K562 (cell line): ENCODE measurements at regions not wholly inside any gene's neighbourhood (a gene's known extent, or its start where the extent isn't known, plus 50 kb on each side); places are given as distances from the start of the nearest gene placed in this dataset.

Experiments
- ATAC-seq: fragments of 200-7000 bp; cut with Tn5 transposase; 3 replicates; pipeline ENCODE4 v1.9.1; 2020; ENCODE audit warnings: moderate library complexity
- BruUV-seq: library from RNA; stranded (reverse); fragments of 400-500 nt; replicated peaks from 2 replicates; lab custom pipeline; 2021; lab: Mats Ljungman, UMichigan
- CTCF ChIA-PET: fragments of 300-600 bp; formaldehyde crosslinking; extraction: SDS; loops from one replicate; lab custom pipeline; 2021; ENCODE audit warnings: low intra/inter-chr PET ratio; lab: Yijun Ruan, JAX
- POLR2A ChIA-PET: fragments of 300-600, 350-650 bp; sonication (Branson Sonifier 250); formaldehyde crosslinking; extraction: SDS; loops from one replicate; lab custom pipeline; 2021; ENCODE audit warnings: antibody characterized with exemption, inconsistent platforms; lab: Yijun Ruan, JAX
- DNase-seq, 4 experiments: peaks; one replicate each; pipeline versions ENCODE4 v3.0.0 to v3.0.0-alpha.2; 2011 to 2018; ENCODE audit warnings: low spot score in 3 of 4, mixed read lengths in 3 of 4; ENCODE audit errors: extremely low read depth in 1 of 4
- FAIRE-seq: peaks from 2 replicates; lab custom pipeline; 2011; peaks lifted over from hg19 to GRCh38; lab: Jason Lieb, UNC
- H2AFZ ChIP-seq: 2 replicates; pipeline ENCODE4 v1.6.0; 2011; ENCODE audit warnings: low read depth, low read length, control low read depth, inconsistent platforms
- H3K27ac ChIP-seq: fragments of 200-600 bp; 3 replicates; pipeline ENCODE4 v1.8.0; 2011; ENCODE audit warnings: low read depth, mild to moderate bottlenecking, control low read depth, inconsistent platforms, low read length, moderate library complexity, mixed read lengths; ENCODE audit errors: extremely low read depth
- H3K27me3 ChIP-seq, 2 experiments: fragments of 300-600 bp in 1 of 2; 2 replicates in 1 of 2; 3 replicates in 1 of 2; pipeline versions ENCODE4 v1.6.0 to v1.8.0; 2011; ENCODE audit warnings: inconsistent platforms in 2 of 2, low read length in 2 of 2, mild to moderate bottlenecking in 1 of 2, mixed read lengths in 1 of 2, moderate library complexity in 1 of 2; ENCODE audit not compliant: control insufficient read depth in 2 of 2, insufficient read depth in 2 of 2
- H3K36me3 ChIP-seq: fragments of 300-600 bp; 3 replicates; pipeline ENCODE4 v1.8.0; 2011; ENCODE audit warnings: mild to moderate bottlenecking, low read length, inconsistent platforms; ENCODE audit not compliant: control insufficient read depth, insufficient read depth
- H3K4me1 ChIP-seq, 2 experiments: fragments of 200-600 bp in 1 of 2; replicated peaks in 1 of 2; 2 replicates in 1 of 2; 3 replicates in 1 of 2; pipeline versions ENCODE4 v1.5.1 to v1.8.0; 2011; ENCODE audit warnings: inconsistent platforms in 2 of 2, low read length in 2 of 2, mild to moderate bottlenecking in 1 of 2, mixed read lengths in 1 of 2, moderate library complexity in 1 of 2; ENCODE audit not compliant: control insufficient read depth in 2 of 2, insufficient read depth in 2 of 2
- H3K4me2 ChIP-seq: 2 replicates; pipeline ENCODE4 v1.6.1; 2011; ENCODE audit warnings: low read length, control low read depth, inconsistent platforms, mixed read lengths; ENCODE audit not compliant: insufficient read depth
- H3K4me3 ChIP-seq: fragments of 200-600 bp; sonication (generic), shearing (Covaris generic); 2 replicates; pipeline ENCODE4 v1.5.1; 2016; ENCODE audit warnings: control low read depth, inconsistent platforms
- H3K79me2 ChIP-seq: fragments of 200-600 bp; 3 replicates; pipeline ENCODE4 v1.8.0; 2011; ENCODE audit warnings: low read length, inconsistent platforms; ENCODE audit not compliant: control insufficient read depth, insufficient read depth
- H3K9ac ChIP-seq, 2 experiments: 2 replicates each; pipeline versions ENCODE4 v1.6.0 to v1.6.1; 2011; ENCODE audit warnings: low read depth in 2 of 2, low read length in 2 of 2, control low read depth in 1 of 2, inconsistent platforms in 1 of 2, mild to moderate bottlenecking in 1 of 2, mixed read lengths in 1 of 2; ENCODE audit not compliant: insufficient read depth in 1 of 2
- H3K9me1 ChIP-seq: one replicate; pipeline ENCODE4 v1.6.0; 2011; ENCODE audit warnings: inconsistent platforms, mild to moderate bottlenecking, low read length, moderate library complexity; ENCODE audit not compliant: control insufficient read depth, insufficient read depth
- H3K9me3 ChIP-seq: replicated peaks from 2 replicates; pipeline ENCODE4 v1.5.1; 2011; ENCODE audit warnings: low read depth, low read length, inconsistent platforms; ENCODE audit not compliant: control insufficient read depth, insufficient read depth
- H4K20me1 ChIP-seq: replicated peaks from 2 replicates; pipeline ENCODE4 v1.6.1; 2011; ENCODE audit warnings: low read length, inconsistent platforms, mixed read lengths; ENCODE audit not compliant: control insufficient read depth, insufficient read depth
- ARNT ChIP-seq, 2 experiments: fragments of 450-650 bp; IDR thresholded peaks; 2 replicates each; pipeline ENCODE4 v1.6.1; 2016; ENCODE audit warnings: mild to moderate bottlenecking in 1 of 2
- BACH1 ChIP-seq: fragments of 200-800 bp; sonication (Bioruptor generic); IDR thresholded peaks from 2 replicates; pipeline ENCODE4 v1.6.1; 2016; ENCODE audit warnings: missing genetic modification characterization, missing compliant biosample characterization
- CGGBP1 ChIP-seq: fragments of 250-450 bp; sonication (Bioruptor Pico); IDR thresholded peaks from 2 replicates; pipeline ENCODE4 v1.9.0; 2021; ENCODE audit warnings: mild to moderate bottlenecking
- DPF2 ChIP-seq: fragments of 450-650 bp; IDR thresholded peaks from 2 replicates; pipeline ENCODE4 v1.6.1; 2016
- EP400 ChIP-seq: fragments of 450-650 bp; IDR thresholded peaks from 2 replicates; pipeline ENCODE4 v1.6.1; 2017; ENCODE audit warnings: antibody characterized with exemption, mild to moderate bottlenecking, moderate library complexity
- HES1 ChIP-seq: fragments of 450-650 bp; IDR thresholded peaks from 2 replicates; pipeline ENCODE4 v1.6.1; 2016; ENCODE audit warnings: low read depth, mild to moderate bottlenecking, moderate library complexity
- HEY1 ChIP-seq: fragments of 250-450 bp; sonication (Bioruptor Pico); IDR thresholded peaks from 2 replicates; pipeline ENCODE4 v1.5.0; 2020; ENCODE audit warnings: mild to moderate bottlenecking, moderate library complexity, borderline replicate concordance
- HOXB6 ChIP-seq: fragments of 250-450 bp; sonication (Bioruptor Pico); IDR thresholded peaks from 2 replicates; pipeline ENCODE4 v1.5.1; 2022; ENCODE audit warnings: mild to moderate bottlenecking, borderline replicate concordance
- ID3 ChIP-seq, 2 experiments: fragments of 250-450 bp in 1 of 2; fragments of 450-650 bp in 1 of 2; sonication (Bioruptor Pico) in 1 of 2; IDR thresholded peaks; 2 replicates each; pipeline versions ENCODE4 v1.6.1 to v1.8.0; 2016 to 2021; ENCODE audit warnings: mild to moderate bottlenecking in 2 of 2, moderate library complexity in 2 of 2, missing compliant biosample characterization in 1 of 2, missing genetic modification characterization in 1 of 2
- MCM3 ChIP-seq: fragments of 450-650 bp; IDR thresholded peaks from 2 replicates; pipeline ENCODE4 v1.6.1; 2016
- PHB ChIP-seq: fragments of 250-450 bp; sonication (Bioruptor Pico); IDR thresholded peaks from 2 replicates; pipeline ENCODE4 v1.5.0; 2021
- RNF2 ChIP-seq: sonication (generic); IDR thresholded peaks from 2 replicates; pipeline ENCODE4 v1.6.1; 2016
- SMAD2 ChIP-seq: fragments of 150-350 bp; IDR thresholded peaks from 2 replicates; pipeline ENCODE4 v1.6.1; 2014; ENCODE audit warnings: low read depth, mild to moderate bottlenecking, low read length
- SMARCB1 ChIP-seq: IDR thresholded peaks from 2 replicates; pipeline ENCODE4 v1.6.1; 2011; ENCODE audit warnings: improper control_type of control experiment, low read depth; ENCODE audit not compliant: insufficient read length
- ZNF217 ChIP-seq: sonication (generic); formaldehyde crosslinking; IDR thresholded peaks from 2 replicates; pipeline ENCODE4 v1.8.0; 2022; ENCODE audit warnings: mild to moderate bottlenecking, missing genetic modification reagents
- ZNF395 ChIP-seq: fragments of 200-800 bp; sonication (Bioruptor generic); IDR thresholded peaks from 2 replicates; pipeline ENCODE4 v1.6.1; 2017; ENCODE audit warnings: missing genetic modification characterization, missing compliant biosample characterization
- WGBS: fragments of 100-300 bp; shearing (Covaris generic); methylation state at CpG from one replicate; pipeline ENCODE4 v1.1.6; 2016; ENCODE audit warnings: low coverage, mixed read lengths; ENCODE audit not compliant: insufficient coverage; ENCODE audit errors: missing lambda C conversion rate; 5-methylcytosine and 5-hydroxymethylcytosine counted together
- in situ Hi-C: fragments of 300-500 bp; cut with MboI; formaldehyde crosslinking; loops from 4 replicates; pipeline ENCODE4 v1.15.0; 2018; ENCODE audit warnings: inconsistent platforms, mixed read lengths
- intact Hi-C: fragments of 100-400 bp; cut with micrococcal nuclease; formaldehyde crosslinking; loops from 2 replicates; pipeline ENCODE4 v1.14.2; 2022

DNA sequence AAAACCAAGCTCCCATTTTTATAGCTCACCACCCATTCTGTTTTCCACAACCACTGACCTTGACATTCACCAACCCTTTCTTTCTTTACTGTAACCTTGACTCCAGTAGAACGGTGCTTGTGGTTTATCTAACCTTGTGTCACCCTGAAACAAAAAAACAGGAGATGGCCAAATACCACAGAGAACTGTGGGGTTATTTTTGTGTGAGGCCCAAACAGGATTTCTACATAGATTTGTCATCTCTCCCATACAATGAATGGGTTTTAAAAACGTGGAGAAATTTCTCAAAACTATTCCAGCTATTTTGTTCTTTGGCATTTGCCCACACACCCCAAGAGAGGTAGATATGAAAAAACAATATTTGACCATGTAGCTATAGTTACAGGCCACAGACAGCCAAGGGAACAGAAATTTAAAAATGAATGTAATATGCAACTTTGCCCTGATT, 231.3 kb upstream of the TANK start:
- no peak overlapping the region for H3K4me3 ChIP-seq
- H3K4me1 ChIP-seq = no peaks in the 10 kb centered on the region
- in situ Hi-C loops = no loop called here
- H3K27me3 ChIP-seq = no peaks in the 10 kb centered on the region
- 0% methylated on average over 2 of the region's 2 CpGs for WGBS
- ChIA-PET POLR2A (no interaction called here), CTCF (no interaction called here)
- H2AFZ ChIP-seq = no peak overlapping the region
- no peaks in the 10 kb centered on the region for H4K20me1 ChIP-seq
- DNase-seq (no peak), FAIRE-seq (no peak), ATAC-seq (no peak)
- no peaks in the 10 kb centered on the region for H3K79me2 ChIP-seq
- no peaks in the 10 kb centered on the region for H3K36me3 ChIP-seq
- no TSS peak for BruUV-seq
- no peaks in the 10 kb centered on the region for H3K9me1 ChIP-seq
- H3K9me3 ChIP-seq = no peaks in the 10 kb centered on the region; the same call in 1 of the 2 replicates
- no peak for TF ChIP-seq HEY1 (CRISPR knock-in tag)
- H3K9ac ChIP-seq = no peak overlapping the region
- no peak overlapping the region for H3K4me2 ChIP-seq
- no peak overlapping the region for H3K27ac ChIP-seq
- intact Hi-C loops = no loop called here

GRCh38 chr2:160931531-160931930, 228.7 kb upstream of the TANK start:
- H3K79me2 ChIP-seq = no peaks in the 10 kb centered on the region
- DNase-seq = no peak
- H3K4me3 ChIP-seq = no peak overlapping the region
- BruUV-seq = no TSS peak
- H3K9ac ChIP-seq = no peak overlapping the region
- in situ Hi-C loops = no loop called here
- H3K27me3 ChIP-seq = no peaks in the 10 kb centered on the region
- no peaks in the 10 kb centered on the region for H3K36me3 ChIP-seq
- no peaks in the 10 kb centered on the region for H3K9me1 ChIP-seq
- no peak overlapping the region for H3K27ac ChIP-seq
- under 1% methylated on average over 6 of the region's 6 CpGs for WGBS
- POLR2A ChIA-PET = no interaction called here
- intact Hi-C loops = no loop called here
- H4K20me1 ChIP-seq = no peaks in the 10 kb centered on the region
- no peak for ATAC-seq
- CTCF ChIA-PET = no interaction called here
- FAIRE-seq = no peak
- H3K4me1 ChIP-seq = no peaks in the 10 kb centered on the region
- H2AFZ ChIP-seq = no peak overlapping the region
- no peaks in the 10 kb centered on the region; the same call in none of the 2 replicates for H3K9me3 ChIP-seq
- no peak overlapping the region for H3K4me2 ChIP-seq
- TF ChIP-seq BACH1 (tag) (no peak), ID3 (CRISPR knock-in tag; IDR thresholded peaks at IDR 0.05) (no peak), ID3 (tag; IDR thresholded peaks at IDR 0.05) (no peak), SMARCB1 (no peak), HOXB6 (CRISPR knock-in tag) (no peak), ARNT (IDR thresholded peaks at IDR 0.05) (no peak), DPF2 (no peak), ZNF395 (CRISPR knock-in tag) (no peak), CGGBP1 (CRISPR knock-in tag) (no peak), MCM3 (no peak), PHB (CRISPR knock-in tag) (no peak), EP400 (no peak), SMAD2 (no peak), ZNF217 (CRISPR knock-in tag) (no peak), HES1 (no peak), RNF2 (no peak)
